IMR-90 (cell line): ENCODE measurements at regions not wholly inside any gene's neighbourhood (a gene's known extent, or its start where the extent isn't known, plus 50 kb on each side); places are given as distances from the start of the nearest gene placed in this dataset.

Source experiments
- ATAC-seq: fragments of 200-7000 bp; cut with Tn5 transposase; 2 replicates; pipeline ENCODE4 v1.9.1; 2020; ENCODE audit warnings: low read depth, mild to moderate bottlenecking, moderate library complexity
- BruUV-seq: library from RNA; stranded (reverse); fragments of 400-500 nt; replicated peaks from 2 replicates; lab custom pipeline; 2021; lab: Mats Ljungman, UMichigan
- CTCF ChIA-PET: fragments of 300-600 bp; formaldehyde crosslinking; extraction: SDS; loops from one replicate; lab custom pipeline; 2021; ENCODE audit warnings: antibody characterized with exemption; lab: Yijun Ruan, JAX
- POLR2A ChIA-PET: fragments of 300-600 bp; sonication (Branson Sonifier 250); formaldehyde crosslinking; loops from one replicate; lab custom pipeline; 2022; ENCODE audit warnings: antibody characterized with exemption; ENCODE audit not compliant: unreplicated experiment; lab: Charles Lee
- DNase-seq: peaks from one replicate; pipeline ENCODE4 v3.0.0; 2013
- H2AFZ ChIP-seq: replicated peaks from 2 replicates; pipeline ENCODE3; 2013; ENCODE audit warnings: low read length, mild to moderate bottlenecking; ENCODE audit not compliant: poor library complexity
- H2AK5ac ChIP-seq: 2 replicates; pipeline ENCODE4 v1.6.1; 2013; ENCODE audit warnings: low read depth, low read length, inconsistent platforms
- H2AK9ac ChIP-seq: replicated peaks from 2 replicates; pipeline ENCODE3; 2013; ENCODE audit warnings: mild to moderate bottlenecking, low read depth, low read length, moderate library complexity; ENCODE audit not compliant: poor library complexity
- H2BK120ac ChIP-seq: 2 replicates; pipeline ENCODE4 v1.6.1; 2013; ENCODE audit warnings: low read depth, low read length, inconsistent platforms
- H2BK15ac ChIP-seq: 3 replicates; pipeline ENCODE4 v1.6.1; 2013; ENCODE audit warnings: low read depth, low read length, inconsistent platforms
- H2BK20ac ChIP-seq: 2 replicates; pipeline ENCODE4 v1.6.1; 2013; ENCODE audit warnings: low read depth, mild to moderate bottlenecking, inconsistent platforms, low read length, moderate library complexity
- H2BK5ac ChIP-seq: 2 replicates; pipeline ENCODE4 v1.6.1; 2013; ENCODE audit warnings: mild to moderate bottlenecking, low read depth, low read length, inconsistent platforms; ENCODE audit not compliant: poor library complexity, severe bottlenecking
- H3K14ac ChIP-seq: replicated peaks from 2 replicates; pipeline ENCODE4 v1.6.1; 2013; ENCODE audit warnings: low read depth, low read length, inconsistent platforms
- H3K18ac ChIP-seq: 2 replicates; pipeline ENCODE4 v1.6.1; 2013; ENCODE audit warnings: low read depth, low read length, control low read depth
- H3K23ac ChIP-seq: 2 replicates; pipeline ENCODE4 v1.6.1; 2013; ENCODE audit warnings: low read depth, low read length, inconsistent platforms
- H3K27ac ChIP-seq: 2 replicates; pipeline ENCODE4 v1.5.1; 2013; ENCODE audit warnings: mild to moderate bottlenecking, control low read depth, low read length; ENCODE audit not compliant: insufficient read depth
- H3K27me3 ChIP-seq: 2 replicates; pipeline ENCODE4 v1.6.1; 2013; ENCODE audit warnings: low read length; ENCODE audit not compliant: control insufficient read depth, insufficient read depth
- H3K36me3 ChIP-seq: 2 replicates; pipeline ENCODE4 v1.6.1; 2013; ENCODE audit warnings: low read length, mixed read lengths; ENCODE audit not compliant: control insufficient read depth, insufficient read depth
- H3K4ac ChIP-seq: 2 replicates; pipeline ENCODE4 v1.6.1; 2013; ENCODE audit warnings: low read depth, low read length, inconsistent platforms
- H3K4me1 ChIP-seq: 2 replicates; pipeline ENCODE4 v1.6.1; 2013; ENCODE audit warnings: low read length, mixed read lengths; ENCODE audit not compliant: control insufficient read depth, insufficient read depth
- H3K4me2 ChIP-seq: 2 replicates; pipeline ENCODE4 v1.6.1; 2013; ENCODE audit warnings: low read depth, mild to moderate bottlenecking, control low read depth, low read length, moderate library complexity
- H3K4me3 ChIP-seq: 2 replicates; pipeline ENCODE4 v1.5.1; 2013; ENCODE audit warnings: low read depth, mild to moderate bottlenecking, control low read depth, low read length, moderate library complexity; ENCODE audit not compliant: insufficient read depth
- H3K56ac ChIP-seq: 2 replicates; pipeline ENCODE4 v1.6.1; 2013; ENCODE audit warnings: low read length, inconsistent platforms; ENCODE audit not compliant: insufficient read depth; ENCODE audit errors: extremely low read depth
- H3K79me1 ChIP-seq, 2 experiments: 2 replicates each; pipeline ENCODE4 v1.6.1; 2013; ENCODE audit warnings: low read length in 2 of 2, inconsistent platforms in 1 of 2, low read depth in 1 of 2
- H3K9ac ChIP-seq: 2 replicates; pipeline ENCODE4 v1.6.1; 2013; ENCODE audit warnings: low read depth, low read length, control low read depth
- H3K9me1 ChIP-seq: 2 replicates; pipeline ENCODE4 v1.6.1; 2013; ENCODE audit warnings: low read length, inconsistent platforms; ENCODE audit not compliant: insufficient read depth
- H3K9me3 ChIP-seq: 2 replicates; pipeline ENCODE4 v1.6.1; 2013; ENCODE audit warnings: low read length; ENCODE audit not compliant: control insufficient read depth, insufficient read depth
- H4K20me1 ChIP-seq: 2 replicates; pipeline ENCODE4 v1.6.1; 2013; ENCODE audit warnings: low read length, inconsistent platforms; ENCODE audit not compliant: insufficient read depth
- H4K5ac ChIP-seq: 2 replicates; pipeline ENCODE4 v1.6.1; 2013; ENCODE audit warnings: mild to moderate bottlenecking, low read depth, low read length, control low read depth
- H4K8ac ChIP-seq, 2 experiments: 2 replicates each; pipeline ENCODE4 v1.6.1; 2013; ENCODE audit warnings: low read depth in 2 of 2, low read length in 2 of 2, control low read depth in 1 of 2, inconsistent platforms in 1 of 2
- H4K91ac ChIP-seq: 2 replicates; pipeline ENCODE4 v1.6.1; 2013; ENCODE audit warnings: low read depth, low read length, inconsistent platforms; ENCODE audit not compliant: insufficient read depth
- BHLHE40 ChIP-seq: fragments of 150-350 bp; IDR thresholded peaks from 2 replicates; pipeline ENCODE4 v1.6.1; 2016; ENCODE audit warnings: mild to moderate bottlenecking, low read depth, low read length
- CEBPB ChIP-seq: IDR thresholded peaks from 2 replicates; pipeline ENCODE4 v1.6.1; 2012; ENCODE audit warnings: low read depth, low read length, improper control_type of control experiment
- CHD1 ChIP-seq: IDR thresholded peaks from 2 replicates; pipeline ENCODE4 v1.6.1; 2012; ENCODE audit warnings: low read depth, low read length, improper control_type of control experiment
- FOS ChIP-seq: fragments of 150-350 bp; IDR thresholded peaks from 2 replicates; pipeline ENCODE4 v1.6.1; 2016; ENCODE audit warnings: low read depth, low read length
- MAFK ChIP-seq: IDR thresholded peaks from 2 replicates; pipeline ENCODE4 v1.6.1; 2012; ENCODE audit warnings: low read depth, low read length, improper control_type of control experiment
- MAZ ChIP-seq: IDR thresholded peaks from 2 replicates; pipeline ENCODE4 v1.6.1; 2012; ENCODE audit warnings: low read depth, mild to moderate bottlenecking, low read length, improper control_type of control experiment, moderate library complexity, borderline replicate concordance
- MXI1 ChIP-seq: IDR thresholded peaks from 2 replicates; pipeline ENCODE4 v1.6.1; 2012; ENCODE audit warnings: low read depth, mild to moderate bottlenecking, low read length, moderate library complexity, borderline replicate concordance
- NFE2L2 ChIP-seq: fragments of 150-350 bp; IDR thresholded peaks from 2 replicates; pipeline ENCODE4 v1.6.1; 2016; ENCODE audit warnings: low read depth, mild to moderate bottlenecking, low read length
- POLR2A ChIP-seq: IDR thresholded peaks from 2 replicates; pipeline ENCODE4 v1.6.1; 2012; ENCODE audit warnings: mild to moderate bottlenecking, low read depth, low read length
- RAD21 ChIP-seq: IDR thresholded peaks from 2 replicates; pipeline ENCODE4 v1.6.1; 2012; ENCODE audit warnings: low read length, improper control_type of control experiment
- RCOR1 ChIP-seq: IDR thresholded peaks from 2 replicates; pipeline ENCODE4 v1.6.1; 2012; ENCODE audit warnings: mild to moderate bottlenecking, low read length, improper control_type of control experiment; ENCODE audit not compliant: insufficient replicate concordance
- RFX5 ChIP-seq: IDR thresholded peaks from 2 replicates; pipeline ENCODE4 v1.8.0; 2012; ENCODE audit warnings: low read depth, mild to moderate bottlenecking, low read length, moderate library complexity
- SMC3 ChIP-seq: fragments of 150-350 bp; IDR thresholded peaks from 2 replicates; pipeline ENCODE4 v1.6.1; 2016; ENCODE audit warnings: low read depth, mild to moderate bottlenecking, antibody characterized with exemption, low read length, moderate library complexity
- WGBS, 2 experiments: methylation state at CpG; one replicate each; pipeline versions ENCODE4 v1.1.5 to v1.1.7; 2013; ENCODE audit warnings: missing lambda C conversion rate in 2 of 2; ENCODE audit not compliant: insufficient read length in 1 of 2; ENCODE audit errors: extremely low coverage in 2 of 2; 5-methylcytosine and 5-hydroxymethylcytosine counted together
- dilution Hi-C: fragments of 300-500 bp; cut with HindIII; formaldehyde crosslinking; loops from one replicate; pipeline ENCODE4 v1.14.3; 2018; ENCODE audit warnings: low sequenced_read_pairs; ENCODE audit not compliant: unreplicated experiment
- in situ Hi-C: fragments of 300-500 bp; cut with MboI; formaldehyde crosslinking; loops from 3 replicates; pipeline ENCODE4 v1.14.3; 2019; ENCODE audit warnings: low sequenced_read_pairs, inconsistent platforms, mixed read lengths
- intact Hi-C: fragments of 100-400 bp; cut with micrococcal nuclease; formaldehyde crosslinking; loops from 2 replicates; pipeline ENCODE4 v1.10.0; 2022
- TF ChIP-seq, protein P1 (sequence below): fragments of 150-350 bp; IDR thresholded peaks from 2 replicates; pipeline ENCODE4 v1.6.1; 2017; ENCODE audit warnings: mild to moderate bottlenecking, antibody characterized with exemption, low read length, low read depth
- TF ChIP-seq, protein P2 (sequence below): conservative IDR thresholded peaks from 2 replicates; pipeline ENCODE4 v1.5.1; 2012; ENCODE audit warnings: mild to moderate bottlenecking, low read depth, low read length, improper control_type of control experiment
- TF ChIP-seq, protein P3 (sequence below): fragments of 150-350 bp; IDR thresholded peaks from 2 replicates; pipeline ENCODE4 v1.6.1; 2016; ENCODE audit warnings: low read depth, mild to moderate bottlenecking, low read length, moderate library complexity, borderline replicate concordance

DNA sequence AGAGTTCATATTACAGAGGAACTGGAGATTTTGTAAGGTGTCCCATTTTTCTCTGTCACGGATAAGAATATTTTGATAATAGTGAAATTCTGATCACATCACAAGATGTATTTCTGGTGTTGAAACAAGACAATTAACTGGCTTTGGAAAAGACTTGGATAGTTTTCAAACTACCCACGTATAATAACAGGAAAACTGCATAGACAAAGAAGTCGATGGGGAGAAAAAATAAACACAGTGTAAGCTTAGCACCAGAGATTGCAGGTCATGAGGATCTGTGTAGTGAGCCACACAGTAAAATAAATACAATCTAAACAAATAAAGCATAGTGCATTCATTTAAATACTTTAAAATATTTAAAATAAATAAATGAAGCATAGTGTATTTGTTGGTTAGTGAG lies 452.3 kb upstream of the ADAMTS5 start:
- H3K79me1 ChIP-seq: no peaks in the 10 kb centered on the region
- H3K56ac ChIP-seq: no peak overlapping the region
- H3K14ac ChIP-seq: no peak overlapping the region
- H3K4me1 ChIP-seq: peaks cover 6% of the 10 kb centered on the region; the same call in 1 of the 2 replicates
- intact Hi-C loops (no loop called here), in situ Hi-C loops (no loop called here), dilution Hi-C loops (no loop called here)
- no CpG with 5 or more reads among the region's 3 CpGs for WGBS, 2 experiments
- no peak overlapping the region for H4K8ac ChIP-seq
- ATAC-seq: no peak
- no peak overlapping the region for H3K4ac ChIP-seq
- no peak overlapping the region for H2BK20ac ChIP-seq
- no peak overlapping the region for H4K91ac ChIP-seq
- H3K4me3 ChIP-seq: no peak overlapping the region
- H3K9ac ChIP-seq: no peak overlapping the region
- peak; percentile 51 for DNase-seq
- no peak overlapping the region for H3K27ac ChIP-seq
- peaks cover 3% of the 10 kb centered on the region for H3K9me1 ChIP-seq
- H3K4me2 ChIP-seq: no peak overlapping the region
- no peak overlapping the region for H2BK120ac ChIP-seq
- H4K20me1 ChIP-seq: no peaks in the 10 kb centered on the region
- H3K9me3 ChIP-seq: no peaks in the 10 kb centered on the region
- no peak overlapping the region for H2AK9ac ChIP-seq
- H3K23ac ChIP-seq: no peak overlapping the region
- ChIA-PET POLR2A (no interaction called here), CTCF (no interaction called here)
- H3K27me3 ChIP-seq: no peaks in the 10 kb centered on the region
- H2AK5ac ChIP-seq: no peak overlapping the region
- no peak overlapping the region; the same call in 2 of the 3 replicates for H2BK15ac ChIP-seq
- TF ChIP-seq MAZ (no peak), POLR2A (no peak), CHD1 (no peak), MAFK (no peak), RAD21 (no peak), RFX5 (no peak), BHLHE40 (no peak), NFE2L2 (no peak), MXI1 (no peak), RCOR1 (no peak), FOS (no peak), SMC3 (no peak), CEBPB (no peak)
- TF ChIP-seq, protein P1, sequence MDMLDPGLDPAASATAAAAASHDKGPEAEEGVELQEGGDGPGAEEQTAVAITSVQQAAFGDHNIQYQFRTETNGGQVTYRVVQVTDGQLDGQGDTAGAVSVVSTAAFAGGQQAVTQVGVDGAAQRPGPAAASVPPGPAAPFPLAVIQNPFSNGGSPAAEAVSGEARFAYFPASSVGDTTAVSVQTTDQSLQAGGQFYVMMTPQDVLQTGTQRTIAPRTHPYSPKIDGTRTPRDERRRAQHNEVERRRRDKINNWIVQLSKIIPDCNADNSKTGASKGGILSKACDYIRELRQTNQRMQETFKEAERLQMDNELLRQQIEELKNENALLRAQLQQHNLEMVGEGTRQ: no peak
- TF ChIP-seq, protein P2, sequence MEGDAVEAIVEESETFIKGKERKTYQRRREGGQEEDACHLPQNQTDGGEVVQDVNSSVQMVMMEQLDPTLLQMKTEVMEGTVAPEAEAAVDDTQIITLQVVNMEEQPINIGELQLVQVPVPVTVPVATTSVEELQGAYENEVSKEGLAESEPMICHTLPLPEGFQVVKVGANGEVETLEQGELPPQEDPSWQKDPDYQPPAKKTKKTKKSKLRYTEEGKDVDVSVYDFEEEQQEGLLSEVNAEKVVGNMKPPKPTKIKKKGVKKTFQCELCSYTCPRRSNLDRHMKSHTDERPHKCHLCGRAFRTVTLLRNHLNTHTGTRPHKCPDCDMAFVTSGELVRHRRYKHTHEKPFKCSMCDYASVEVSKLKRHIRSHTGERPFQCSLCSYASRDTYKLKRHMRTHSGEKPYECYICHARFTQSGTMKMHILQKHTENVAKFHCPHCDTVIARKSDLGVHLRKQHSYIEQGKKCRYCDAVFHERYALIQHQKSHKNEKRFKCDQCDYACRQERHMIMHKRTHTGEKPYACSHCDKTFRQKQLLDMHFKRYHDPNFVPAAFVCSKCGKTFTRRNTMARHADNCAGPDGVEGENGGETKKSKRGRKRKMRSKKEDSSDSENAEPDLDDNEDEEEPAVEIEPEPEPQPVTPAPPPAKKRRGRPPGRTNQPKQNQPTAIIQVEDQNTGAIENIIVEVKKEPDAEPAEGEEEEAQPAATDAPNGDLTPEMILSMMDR: no peak
- TF ChIP-seq, protein P3, sequence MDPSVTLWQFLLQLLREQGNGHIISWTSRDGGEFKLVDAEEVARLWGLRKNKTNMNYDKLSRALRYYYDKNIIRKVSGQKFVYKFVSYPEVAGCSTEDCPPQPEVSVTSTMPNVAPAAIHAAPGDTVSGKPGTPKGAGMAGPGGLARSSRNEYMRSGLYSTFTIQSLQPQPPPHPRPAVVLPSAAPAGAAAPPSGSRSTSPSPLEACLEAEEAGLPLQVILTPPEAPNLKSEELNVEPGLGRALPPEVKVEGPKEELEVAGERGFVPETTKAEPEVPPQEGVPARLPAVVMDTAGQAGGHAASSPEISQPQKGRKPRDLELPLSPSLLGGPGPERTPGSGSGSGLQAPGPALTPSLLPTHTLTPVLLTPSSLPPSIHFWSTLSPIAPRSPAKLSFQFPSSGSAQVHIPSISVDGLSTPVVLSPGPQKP: no peak
- no peak overlapping the region for H3K18ac ChIP-seq
- H3K36me3 ChIP-seq: no peaks in the 10 kb centered on the region
- no peak overlapping the region for H2AFZ ChIP-seq
- no peak overlapping the region for H4K5ac ChIP-seq
- H2BK5ac ChIP-seq: peak overlapping the region; percentile 26
- BruUV-seq: no TSS peak
